ENCODE measurements at regions not wholly inside any gene's neighbourhood (a gene's known extent, or its start where the extent isn't known, plus 50 kb on each side); places are given as distances from the start of the nearest gene placed in this dataset.

DNA sequence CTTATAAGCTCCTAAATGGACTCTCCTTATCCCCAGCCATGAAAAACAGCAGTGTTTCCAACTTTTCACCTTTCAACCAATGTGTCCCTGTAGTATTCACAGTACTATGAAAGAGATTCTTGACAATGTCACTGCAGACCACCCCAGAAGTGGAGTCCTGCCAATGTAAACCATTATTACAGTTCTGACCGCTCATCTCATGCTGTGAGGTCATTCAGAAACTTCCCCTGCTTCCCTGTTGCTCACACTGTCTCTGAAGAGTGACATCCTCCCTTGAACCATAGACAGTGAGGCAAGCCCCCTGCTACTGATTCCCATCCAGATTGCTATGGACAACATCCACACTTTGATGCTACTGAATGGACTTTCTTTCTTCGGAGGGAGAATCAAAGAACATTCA lies 1523.7 kb upstream of the ACVR2A start:
- DNase-seq: no peak

DNA sequence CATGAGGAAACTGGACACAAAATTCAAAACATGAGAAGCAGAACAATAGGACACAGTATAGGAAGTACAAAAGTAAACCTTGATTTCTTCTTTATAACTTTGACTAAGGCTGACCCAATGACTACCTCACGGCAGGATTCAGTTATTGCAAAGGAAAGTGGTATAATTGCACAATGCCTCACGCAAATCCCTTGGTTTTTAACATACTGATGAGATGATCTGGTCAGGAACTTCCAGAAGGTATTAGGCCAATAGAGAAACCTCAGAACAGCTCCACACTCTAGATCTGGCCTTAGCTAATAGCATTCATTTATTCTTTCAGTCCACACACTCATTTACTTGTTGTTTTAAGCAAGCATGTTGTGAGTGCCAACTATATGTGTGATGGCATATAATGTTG lies 1526.9 kb upstream of the ACVR2A start:
- DNase-seq: no peak

DNA sequence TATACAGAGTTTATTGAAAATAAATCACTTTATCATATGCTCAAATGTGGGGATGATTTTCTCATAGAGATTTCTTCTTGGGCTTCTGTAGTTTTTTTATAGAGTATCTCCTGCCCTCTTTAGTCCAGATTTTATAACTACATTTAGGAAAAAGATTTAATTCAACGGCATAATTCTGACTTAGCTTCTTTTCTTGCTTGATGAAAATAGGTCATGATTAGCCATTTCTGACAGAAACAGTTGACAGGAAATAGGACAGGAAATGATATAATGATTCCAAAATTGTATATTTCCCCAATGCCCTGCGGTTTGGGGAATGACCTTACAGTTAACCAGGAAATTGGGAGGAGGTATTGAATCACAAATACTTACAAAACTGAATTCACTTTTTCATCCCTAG lies 1531.9 kb upstream of the ACVR2A start:
- DNase-seq: no peak

DNA sequence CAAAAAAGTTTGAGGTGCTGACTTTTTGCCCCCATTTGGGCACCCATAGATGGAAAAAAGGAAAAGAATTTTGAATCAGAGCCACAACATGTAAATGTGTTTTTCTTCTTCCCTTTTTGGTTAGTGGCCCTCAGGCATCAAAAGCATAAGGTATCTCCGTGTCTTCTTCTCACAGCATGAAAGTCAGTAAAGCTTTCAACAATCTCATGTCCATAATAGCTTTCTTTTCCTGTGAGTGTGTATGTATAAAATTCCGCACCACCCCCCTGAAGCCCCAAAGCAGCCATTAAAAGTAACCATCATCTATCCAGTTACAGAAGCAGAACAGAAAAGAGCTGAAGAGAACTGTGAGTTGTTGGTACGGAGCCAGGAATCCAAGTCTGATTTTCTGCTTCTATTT lies 1539.7 kb upstream of the ACVR2A start:
- no peak for DNase-seq

DNA sequence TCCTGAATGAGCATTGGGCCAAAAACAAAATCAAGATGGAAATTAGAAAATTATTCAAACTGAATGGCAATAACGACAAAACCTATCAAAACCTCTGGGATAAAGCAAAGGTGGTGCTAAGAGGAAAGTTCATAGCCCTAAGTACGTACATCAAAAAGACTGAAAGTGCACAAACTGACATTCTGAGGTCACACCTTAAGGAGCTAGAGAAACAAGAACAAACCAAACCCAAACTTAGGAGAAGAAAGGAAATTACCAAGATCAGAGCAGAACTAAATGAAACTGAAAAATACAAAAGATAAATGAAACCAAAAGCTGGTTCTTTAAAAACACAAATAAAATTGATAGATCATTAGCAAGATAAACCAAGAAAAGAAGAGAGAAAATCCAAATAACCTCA lies 1543.5 kb upstream of the ACVR2A start:
- no peak for DNase-seq

DNA sequence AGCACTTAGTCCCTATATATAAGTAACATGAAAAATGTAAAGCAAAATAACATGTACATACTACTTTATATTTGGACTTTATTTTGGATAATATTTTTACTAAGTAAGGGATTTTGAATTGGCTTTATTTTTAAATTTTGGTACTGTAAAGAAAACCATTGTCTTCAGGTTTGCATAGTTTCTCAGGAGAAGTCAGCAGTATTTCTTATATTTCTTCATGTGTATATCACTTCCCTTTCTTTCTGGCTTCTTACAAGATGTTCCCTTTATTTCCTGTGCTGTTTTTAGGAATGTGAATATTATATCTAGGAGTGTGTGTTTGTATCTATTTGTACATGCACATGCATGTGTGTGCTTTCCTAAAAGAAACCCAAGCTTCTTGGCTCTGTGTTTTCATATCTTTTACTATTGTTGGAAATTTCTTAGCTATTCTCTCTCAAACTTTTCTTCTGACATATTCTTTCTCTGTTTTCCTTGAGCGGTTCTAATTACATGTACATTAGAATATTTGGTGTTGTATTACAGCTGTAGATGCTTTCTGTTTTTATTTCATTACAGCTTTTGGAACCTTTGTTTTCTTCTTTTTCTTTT lies 1549.7 kb upstream of the ACVR2A start:
- DNase-seq: no peak

DNA sequence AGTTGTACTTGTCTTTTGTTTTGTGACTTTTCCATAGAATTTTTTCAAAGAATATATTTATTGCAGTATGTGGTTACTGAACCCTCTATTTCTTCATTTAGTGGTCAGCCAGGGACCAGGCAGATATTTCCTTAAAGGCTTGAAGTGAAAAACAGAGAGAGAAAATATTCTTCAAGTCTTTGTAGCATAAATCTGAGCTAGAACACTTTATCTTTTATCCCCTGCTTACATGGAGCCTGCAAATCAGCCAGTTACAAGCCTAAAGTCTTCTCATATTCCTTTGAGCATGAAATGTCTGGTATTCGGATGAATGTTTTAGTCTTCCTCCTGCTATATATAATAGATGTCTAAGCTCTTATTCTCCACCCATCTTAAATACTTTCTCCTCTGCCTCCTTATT lies 1557.5 kb upstream of the ACVR2A start:
- DNase-seq: no peak

DNA sequence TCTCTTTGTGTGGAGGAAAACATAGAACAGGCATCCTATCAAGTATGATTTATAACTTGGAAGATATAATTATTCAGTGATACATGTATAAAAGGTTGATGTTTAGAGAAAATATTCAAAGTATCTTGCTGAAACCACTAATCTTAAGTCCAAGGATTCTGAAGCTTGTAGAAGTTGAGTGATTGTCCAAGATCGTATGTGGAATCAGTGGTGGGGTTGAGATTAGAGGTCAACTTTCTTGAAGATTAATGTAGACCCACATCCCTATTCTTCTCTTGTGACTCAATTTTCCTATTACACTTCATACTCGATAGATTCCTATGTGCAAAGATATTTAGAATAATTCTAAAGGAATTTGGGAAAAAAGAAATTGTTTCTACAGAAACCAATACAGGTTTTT lies 1565.9 kb upstream of the ACVR2A start:
- DNase-seq: no peak

DNA sequence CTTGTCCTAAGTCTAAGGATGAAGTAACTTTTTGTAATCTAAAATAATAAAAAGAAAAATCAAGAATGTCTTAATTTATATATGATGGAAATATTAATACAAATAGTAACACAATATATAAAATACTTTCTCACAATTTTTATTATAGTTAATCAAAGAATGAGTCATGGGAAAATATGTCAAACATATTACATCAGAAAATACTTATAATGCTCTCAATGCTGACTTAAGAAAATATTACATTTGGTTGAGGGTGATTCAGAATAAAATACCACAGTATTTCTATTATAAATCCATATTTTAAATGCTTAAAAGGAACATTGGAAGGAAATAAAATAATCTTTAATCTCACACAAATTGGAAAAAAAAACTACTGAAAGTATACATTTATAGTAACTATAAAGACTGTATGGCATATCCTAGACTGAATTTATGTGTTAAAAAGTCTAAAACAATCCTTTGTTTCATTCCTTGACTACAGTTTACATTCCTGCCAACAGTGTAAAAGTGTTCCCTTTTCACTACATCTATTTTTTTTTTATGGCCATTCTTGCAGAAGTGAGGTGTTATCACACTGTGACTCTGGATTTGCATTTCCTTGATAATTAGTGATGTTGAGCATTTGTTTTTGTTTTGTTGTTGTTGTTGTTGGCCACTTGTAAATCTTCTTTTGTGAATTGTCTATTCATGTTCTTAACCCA lies 1573.5 kb upstream of the ACVR2A start:
- DNase-seq: no peak

DNA sequence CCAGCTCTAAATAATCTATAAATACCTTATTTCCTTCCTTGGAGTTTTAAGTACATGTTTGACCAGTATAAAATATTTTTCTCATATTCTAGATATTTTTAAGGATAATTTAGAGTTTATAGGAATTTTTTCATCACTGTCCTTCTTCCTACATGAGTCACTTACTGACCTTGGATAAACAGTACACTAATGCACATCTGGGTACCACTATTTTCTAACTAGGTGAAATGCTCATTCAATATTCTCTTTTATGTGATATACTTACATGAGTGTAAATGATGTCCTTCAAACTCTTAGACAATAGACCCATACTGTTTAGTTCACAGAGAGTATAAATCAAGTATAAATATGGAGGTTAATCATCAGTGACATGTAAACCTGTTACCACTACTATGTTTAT lies 1574.2 kb upstream of the ACVR2A start:
- DNase-seq: no peak

DNA sequence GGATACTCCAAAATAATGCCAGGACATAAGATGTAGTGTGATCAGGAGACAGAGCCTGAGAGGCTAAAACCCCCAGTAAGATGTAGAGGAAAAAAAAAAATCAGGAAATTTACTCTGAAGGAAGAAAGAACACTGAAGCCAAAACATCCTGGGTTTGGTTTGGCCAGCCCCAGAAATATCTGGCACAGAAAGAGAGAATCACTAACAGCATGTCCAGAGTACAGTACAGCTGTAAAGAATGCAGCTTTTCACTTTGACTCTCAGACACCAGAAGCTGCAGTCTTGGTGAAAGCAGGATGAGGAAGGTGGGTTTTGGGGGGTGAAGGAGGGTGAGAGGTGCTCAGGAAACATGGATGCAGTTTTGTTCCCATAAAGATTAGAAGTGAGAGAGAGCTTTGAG lies 1577.7 kb upstream of the ACVR2A start:
- DNase-seq: no peak

DNA sequence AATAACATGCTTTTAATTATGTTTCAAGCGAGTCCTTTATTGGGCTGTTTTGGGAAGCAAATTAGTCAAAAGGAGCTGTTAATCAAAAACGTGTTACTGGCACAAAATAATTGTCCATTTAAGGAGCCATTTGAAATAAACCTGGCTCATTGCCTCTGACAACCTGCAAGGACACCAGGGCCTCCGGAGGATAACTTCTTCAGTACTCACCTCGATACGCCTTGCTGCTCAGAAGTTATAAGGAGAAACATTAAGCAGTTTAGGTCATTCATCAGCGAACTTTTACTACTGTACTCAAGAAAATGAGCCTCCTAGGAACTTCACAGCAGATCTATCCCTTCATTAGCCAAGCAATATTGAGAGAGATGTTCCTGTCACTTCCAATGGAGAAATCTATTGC lies 1579.2 kb upstream of the ACVR2A start:
- DNase-seq: no peak

DNA sequence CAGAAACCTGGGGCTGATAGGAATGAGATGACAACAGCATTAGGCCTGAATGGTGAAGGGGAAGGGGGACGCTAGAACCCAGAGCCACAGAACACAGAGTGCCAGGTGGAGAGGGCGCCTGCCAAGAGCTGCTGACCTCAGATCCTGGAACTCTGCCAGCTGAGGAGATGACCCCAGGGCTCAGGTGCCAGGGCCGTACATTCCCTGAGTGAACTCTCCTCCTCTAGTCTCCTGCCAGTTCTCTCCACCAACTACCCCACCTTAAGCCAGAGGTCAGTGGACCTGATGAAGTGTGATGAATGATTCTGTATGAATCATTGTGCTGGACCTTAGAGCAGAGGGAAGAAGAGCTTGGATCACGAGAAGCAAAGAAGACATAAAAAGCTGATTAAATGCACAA lies 1582.2 kb upstream of the ACVR2A start:
- DNase-seq: no peak

DNA sequence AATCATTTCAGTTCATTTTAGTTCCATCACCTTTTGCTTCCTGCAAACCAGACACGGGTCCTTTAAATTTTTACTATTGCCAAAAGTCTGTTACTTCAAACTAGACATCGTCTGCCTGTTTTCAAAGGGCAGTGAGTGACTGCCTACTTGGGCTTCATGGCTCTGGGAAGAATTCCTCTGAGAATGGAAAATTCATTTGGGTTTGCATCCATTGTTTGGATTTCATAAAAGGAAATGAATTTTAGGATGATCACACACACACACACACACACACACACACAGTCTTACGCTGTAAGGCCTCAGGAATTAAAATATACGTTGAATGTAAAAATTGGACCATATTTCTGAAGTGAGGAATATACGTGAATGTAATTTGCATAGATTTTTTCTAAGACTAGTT lies 1584.3 kb upstream of the ACVR2A start:
- no peak for DNase-seq

DNA sequence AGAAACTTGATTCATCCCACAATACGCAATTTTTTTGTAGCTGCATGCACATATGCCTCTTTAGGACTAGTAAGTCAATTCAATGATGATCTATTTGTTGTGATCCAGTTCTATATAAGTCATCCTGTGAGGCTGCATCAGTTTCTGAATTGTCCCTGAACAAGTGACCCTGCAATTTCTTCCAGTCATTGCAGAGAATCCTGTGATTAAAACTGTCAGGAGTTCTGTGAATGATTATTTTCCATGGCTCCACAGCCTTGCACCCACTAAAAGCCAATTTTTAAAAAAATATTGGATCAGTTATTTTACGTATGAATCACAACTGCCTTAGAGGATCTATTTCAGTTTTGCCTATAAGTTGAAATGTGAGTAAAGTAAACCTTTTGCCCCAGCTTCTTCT lies 1585.0 kb upstream of the ACVR2A start:
- no peak for DNase-seq

DNA sequence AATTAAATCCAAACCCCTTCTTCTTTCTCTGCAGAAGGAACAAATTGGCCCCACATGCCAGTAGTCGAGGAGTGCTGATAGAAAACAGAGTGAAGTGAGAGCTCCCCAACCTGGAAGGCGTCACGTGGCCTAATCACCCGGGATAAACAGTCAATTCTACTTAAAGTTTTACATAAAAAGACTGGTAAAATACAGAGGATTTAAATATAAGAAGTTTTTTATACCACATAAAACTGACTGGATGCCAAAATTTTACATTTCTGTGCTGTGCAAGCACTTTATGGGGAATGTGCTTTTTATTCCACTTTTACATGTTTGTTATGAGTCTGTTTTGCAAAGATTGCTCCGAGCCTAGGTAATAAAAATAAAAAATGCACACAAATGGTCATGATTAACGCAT lies 1586.8 kb upstream of the ACVR2A start:
- DNase-seq: no peak

DNA sequence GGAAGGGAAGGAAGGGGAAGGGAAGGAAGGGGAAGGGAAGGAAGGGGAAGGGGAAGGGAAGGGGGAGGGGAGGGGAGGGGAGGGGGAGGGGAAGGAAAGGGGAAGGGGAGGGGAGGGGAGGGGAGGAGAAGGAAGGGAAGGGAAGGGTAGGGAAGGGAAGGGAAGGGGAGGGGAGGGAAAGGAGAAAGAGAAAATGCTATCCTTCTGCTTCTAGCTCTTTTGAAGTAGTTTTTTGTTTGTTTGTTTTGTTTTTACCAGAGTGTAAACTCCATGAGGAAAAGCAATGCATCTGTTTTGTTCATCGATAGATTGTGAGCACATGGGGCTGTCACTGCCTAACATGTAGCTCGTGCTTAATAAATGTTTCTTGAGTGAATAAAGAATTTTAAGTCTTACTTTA lies 1592.7 kb upstream of the ACVR2A start:
- DNase-seq: no peak

DNA sequence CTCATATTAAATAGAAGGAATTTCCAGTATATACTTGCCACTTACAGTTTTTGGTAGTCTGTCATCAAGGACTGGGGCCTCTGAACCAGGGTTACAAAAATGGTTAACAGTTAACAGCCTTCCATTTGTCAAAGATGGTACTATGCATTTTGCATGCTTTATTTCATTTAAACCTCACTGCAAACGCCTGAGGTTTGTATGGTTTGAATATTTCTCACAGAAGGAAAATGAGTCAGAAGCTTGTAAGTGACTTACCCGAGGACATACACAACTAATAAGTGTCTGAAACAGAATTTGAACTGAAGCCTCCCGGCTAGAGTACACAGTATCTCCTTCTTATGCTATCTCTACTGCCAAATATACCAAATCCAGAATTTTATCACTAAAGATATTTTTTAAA lies 1593.5 kb upstream of the ACVR2A start:
- DNase-seq: no peak

DNA sequence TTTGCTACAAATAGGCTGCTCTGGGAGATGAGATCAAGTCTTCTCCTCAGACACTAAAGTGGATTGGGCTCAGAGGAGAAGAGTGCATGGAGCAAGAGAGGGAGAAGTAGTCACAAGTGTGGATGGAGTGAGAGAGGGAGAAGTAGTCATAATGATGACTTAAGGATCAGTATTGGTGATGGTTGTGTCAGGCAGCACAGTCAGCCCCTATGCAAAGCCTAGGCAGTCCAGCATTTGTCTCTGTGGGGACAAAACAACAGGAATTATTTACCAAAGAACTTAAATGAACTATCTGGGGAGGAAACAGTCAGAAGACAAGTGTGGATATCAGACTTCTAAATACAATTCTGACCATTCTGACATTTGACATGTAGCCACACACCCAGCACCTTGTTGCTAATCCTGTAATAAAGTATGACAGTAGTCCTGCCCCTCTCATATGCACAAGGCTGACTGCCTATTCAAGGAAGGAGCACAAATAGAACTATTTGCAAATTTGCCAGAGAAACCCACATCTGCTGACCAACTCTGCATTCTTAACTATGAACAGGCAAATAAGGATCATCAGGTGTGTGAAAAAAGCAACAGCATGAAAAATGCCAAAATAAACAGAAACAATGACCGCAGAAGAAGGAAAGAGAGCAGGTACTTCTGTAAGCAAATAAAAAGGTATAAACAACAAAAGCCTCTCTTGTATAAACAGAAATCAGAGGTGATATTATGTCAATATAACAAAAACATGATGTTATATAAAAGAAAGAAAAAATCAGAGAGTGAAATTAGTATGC lies 1597.9 kb upstream of the ACVR2A start:
- no peak for DNase-seq

DNA sequence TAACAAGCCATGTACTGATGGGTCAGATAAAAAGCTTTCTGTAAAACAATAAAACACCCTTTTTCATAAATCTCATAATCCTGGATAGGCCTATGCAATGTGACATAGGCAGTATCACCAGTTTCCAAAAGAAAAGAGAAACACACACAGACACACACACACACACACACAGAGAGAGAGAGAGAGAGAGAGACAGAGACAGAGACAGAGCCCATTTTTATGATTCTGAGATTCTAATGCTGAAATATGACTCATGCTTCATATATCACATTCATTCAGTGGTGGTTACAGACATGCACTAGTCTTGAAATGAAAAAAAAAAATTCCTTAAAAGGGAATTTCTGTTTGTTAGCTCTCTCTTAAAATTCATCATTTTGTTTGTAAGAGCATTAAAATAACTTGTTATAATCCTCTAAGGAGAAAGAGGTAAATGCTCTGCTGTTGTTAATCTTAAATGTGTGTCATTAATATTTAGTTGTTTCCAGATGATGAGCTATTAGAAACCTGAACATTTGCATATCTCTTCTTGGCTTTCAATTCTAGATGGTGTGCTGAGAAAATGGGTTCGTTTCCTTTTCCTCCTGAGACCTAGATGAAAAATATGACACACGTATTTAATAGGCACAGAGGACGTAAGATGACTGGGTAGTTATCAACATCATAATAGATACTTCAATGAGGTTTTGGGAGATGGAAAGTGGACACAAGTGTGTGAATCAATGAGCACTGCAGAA lies 1598.7 kb upstream of the ACVR2A start:
- no peak for DNase-seq

DNA sequence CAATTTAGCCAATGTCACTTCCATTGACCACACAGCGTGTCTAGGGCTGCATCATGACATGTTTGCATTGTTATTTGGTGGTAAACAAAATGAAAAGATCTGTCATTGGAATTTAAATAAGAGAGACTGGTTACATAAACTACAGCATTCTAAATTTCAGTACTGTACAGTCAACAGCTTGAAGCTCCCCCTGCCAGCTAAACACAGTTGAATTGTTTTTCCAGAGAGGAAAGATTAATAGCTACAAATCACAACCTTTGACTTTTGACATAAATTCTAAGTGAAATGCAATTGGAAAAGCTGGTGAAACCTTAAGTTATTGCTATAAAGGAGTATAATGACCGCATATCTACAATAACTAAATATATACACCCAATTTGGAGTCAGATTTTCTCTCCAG lies 1600.0 kb upstream of the ACVR2A start:
- no peak for DNase-seq

DNA sequence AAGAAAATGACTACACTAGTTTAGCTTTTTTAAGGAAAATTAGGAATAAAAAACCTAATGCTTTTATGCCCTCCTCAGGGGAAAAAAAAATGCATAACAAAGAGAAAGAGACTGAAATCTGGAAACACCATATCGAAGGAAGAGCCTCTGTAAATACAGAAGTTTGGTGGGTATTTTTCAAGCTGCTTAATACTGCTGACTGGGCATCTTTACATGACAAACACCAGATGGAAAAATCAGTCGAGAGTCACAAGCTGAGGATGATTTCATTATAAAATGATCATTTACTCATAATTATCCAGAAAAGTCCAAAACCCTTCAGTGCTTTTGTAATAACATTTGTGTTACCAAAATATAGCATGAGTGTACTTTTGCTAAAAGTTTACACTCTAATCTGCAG lies 1600.7 kb upstream of the ACVR2A start:
- no peak for DNase-seq

DNA sequence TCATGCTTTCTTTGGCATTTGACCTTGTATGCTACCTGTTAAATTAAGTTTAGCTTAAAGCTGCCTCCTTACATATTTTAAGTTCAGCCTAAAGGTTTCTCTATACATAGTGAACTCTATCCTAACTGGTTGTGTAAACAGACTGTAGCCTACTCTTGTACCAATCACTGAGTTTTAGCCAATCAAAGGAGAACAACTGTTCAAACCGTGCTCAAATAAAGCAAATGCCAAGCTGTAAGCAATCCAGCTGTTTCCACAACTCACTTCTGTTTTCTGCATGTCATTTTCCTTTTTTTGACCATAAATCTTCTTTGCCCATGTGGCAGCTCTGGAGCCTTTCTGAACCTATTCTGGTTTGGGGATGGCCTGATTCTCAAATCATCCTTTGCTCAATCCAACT lies 1603.8 kb upstream of the ACVR2A start:
- no peak for DNase-seq

DNA sequence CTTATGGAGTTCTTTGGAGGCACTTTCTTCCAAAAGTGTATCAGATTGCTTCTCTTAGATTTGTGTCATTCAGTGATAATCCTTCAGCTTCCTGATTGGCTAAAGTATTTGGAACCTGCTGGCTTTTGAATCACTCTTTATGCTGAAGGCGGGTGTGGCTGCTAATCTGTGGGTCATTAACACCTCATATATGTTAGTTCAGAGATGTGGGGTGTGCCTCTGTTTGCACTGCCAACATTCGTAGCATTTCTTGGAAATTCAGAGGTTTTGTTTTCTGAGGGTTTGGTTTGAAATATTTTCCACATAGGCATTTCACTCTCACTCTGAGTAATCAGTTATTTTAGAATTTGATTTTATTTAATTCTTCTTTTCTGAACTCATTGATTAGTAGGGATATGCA lies 1604.4 kb upstream of the ACVR2A start:
- DNase-seq: no peak
